NCI-H1694 (cell line): ENCODE measurements at regions not wholly inside any gene's neighbourhood (a gene's known extent, or its start where the extent isn't known, plus 50 kb on each side); places are given as distances from the start of the nearest gene placed in this dataset.
"Not testable (repeated sequence)": the region's sequence is repeated elsewhere in the genome, so short reads cannot be mapped to it uniquely, and the experiment has no call there.

Experiments
- DNase-seq: peaks from one replicate; lab custom pipeline; 2025; lab: John Stamatoyannopoulos, UW

DNA sequence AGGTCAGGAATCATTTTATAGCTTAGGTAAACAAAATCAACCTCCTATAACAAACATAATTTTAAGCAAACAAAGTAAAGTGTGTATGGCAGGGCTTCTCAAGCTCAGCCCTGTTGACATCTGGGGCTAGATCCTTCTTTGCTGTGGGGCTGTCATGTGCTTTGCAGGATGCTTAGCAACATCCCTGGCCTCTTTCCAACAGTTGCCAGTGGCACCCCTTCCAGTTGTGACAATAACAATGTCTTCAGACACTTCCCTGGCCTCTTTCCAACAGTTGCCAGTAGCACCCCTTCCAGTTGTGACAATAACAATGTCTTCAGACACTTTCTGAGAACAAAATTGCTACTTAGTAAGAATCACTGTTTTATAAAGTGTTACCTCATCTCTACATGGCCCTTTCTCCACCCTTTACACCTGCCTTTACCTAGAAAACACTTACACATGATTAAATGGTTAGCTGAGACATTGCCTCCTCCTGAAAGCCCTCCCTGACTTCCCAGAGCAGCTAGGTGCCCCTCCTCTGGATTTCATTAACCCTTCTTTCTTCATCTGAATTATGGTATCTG, 194.0 kb upstream of the LMCD1 start:
- no peak for DNase-seq

DNA sequence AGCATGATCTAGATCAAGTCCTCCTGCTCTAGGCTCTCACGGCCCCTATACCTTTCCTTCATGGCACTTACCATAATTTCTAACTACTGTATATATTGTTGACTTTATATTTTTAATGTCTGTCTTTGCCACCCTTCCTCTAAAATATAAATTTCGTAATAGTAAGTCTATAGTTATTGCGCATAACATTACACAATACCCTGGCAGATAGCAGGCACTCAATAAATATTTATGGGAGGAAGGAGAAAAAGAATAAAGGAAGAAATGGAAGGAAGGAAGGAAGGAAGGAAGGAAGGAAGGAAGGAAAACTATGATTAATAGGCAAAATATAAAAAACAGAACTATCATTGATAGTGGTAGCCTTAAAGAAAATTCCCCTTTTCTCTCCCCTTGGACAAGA, 190.3 kb upstream of the LMCD1 start:
- DNase-seq = no peak

DNA sequence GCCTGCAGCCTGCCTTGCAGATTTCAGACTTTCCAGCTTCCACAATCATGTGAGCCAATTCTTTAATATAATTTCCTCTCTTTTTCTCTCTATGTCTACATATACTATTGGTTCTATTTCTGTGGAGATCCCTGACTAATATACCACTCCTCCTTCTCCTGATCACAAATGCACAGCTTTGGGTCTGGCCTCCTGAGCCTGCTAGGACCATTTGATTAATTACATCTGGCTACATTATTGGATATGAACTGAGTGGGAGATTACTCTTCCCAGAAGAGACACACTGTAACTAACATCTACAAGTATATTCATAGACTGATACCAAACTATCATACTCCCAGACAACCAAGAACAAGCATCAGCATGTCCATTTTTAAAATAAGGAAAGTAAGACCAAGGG, 188.9 kb upstream of the LMCD1 start:
- DNase-seq = no peak

DNA sequence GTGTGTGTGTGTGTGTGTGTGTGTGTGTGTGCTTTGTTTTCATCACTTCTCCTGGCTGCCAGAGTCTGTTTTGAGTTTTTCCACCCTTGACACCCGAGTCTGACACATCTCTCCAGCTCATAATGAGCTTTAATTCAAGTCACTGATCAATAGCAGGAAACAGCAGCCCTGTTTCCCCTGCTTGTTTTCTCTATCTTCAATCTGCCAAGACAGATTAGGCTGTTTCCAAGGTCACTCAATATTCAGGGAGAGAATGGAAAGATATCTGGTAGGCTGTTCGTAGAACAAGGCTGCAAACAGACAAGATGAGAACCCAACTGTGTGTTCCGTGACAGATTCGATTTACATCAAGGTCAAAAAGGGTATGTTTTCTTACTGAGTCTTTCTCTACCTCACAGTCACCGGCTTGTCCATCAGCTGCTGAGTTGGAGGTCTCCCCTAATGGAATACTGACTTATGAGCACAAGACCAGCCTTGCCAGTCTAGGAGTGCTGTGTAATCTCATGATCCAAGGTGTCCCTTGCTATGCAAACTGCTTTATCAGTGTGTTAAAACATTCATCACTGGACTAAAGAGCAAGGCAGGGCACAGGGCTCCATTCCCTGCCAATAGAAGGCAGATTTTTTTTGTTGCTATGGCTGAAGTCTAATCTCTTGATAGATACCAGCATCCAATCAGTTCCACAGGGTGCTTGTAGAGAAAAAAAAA, 187.9 kb upstream of the LMCD1 start:
- no peak for DNase-seq

DNA sequence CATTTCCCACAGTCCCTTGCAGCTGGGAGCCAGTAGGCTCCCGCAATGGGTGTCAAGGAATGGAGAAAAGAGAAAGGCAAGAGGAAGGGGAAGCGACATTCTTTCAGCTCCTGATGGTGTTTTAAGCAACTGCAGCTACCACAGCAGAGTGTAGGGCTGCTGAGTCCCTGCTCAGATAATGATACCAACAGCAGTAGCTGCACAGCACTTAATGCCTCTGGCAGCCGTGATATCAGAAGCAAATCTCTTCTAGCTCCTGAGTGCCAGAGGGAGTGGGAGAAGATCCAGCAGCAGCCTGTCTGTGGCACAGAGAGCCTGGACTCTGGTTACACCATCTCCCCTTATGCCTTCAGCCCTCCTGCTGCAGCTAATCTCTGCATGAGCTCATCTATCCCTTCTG, 186.1 kb upstream of the LMCD1 start:
- not testable (repeated sequence) for DNase-seq

DNA sequence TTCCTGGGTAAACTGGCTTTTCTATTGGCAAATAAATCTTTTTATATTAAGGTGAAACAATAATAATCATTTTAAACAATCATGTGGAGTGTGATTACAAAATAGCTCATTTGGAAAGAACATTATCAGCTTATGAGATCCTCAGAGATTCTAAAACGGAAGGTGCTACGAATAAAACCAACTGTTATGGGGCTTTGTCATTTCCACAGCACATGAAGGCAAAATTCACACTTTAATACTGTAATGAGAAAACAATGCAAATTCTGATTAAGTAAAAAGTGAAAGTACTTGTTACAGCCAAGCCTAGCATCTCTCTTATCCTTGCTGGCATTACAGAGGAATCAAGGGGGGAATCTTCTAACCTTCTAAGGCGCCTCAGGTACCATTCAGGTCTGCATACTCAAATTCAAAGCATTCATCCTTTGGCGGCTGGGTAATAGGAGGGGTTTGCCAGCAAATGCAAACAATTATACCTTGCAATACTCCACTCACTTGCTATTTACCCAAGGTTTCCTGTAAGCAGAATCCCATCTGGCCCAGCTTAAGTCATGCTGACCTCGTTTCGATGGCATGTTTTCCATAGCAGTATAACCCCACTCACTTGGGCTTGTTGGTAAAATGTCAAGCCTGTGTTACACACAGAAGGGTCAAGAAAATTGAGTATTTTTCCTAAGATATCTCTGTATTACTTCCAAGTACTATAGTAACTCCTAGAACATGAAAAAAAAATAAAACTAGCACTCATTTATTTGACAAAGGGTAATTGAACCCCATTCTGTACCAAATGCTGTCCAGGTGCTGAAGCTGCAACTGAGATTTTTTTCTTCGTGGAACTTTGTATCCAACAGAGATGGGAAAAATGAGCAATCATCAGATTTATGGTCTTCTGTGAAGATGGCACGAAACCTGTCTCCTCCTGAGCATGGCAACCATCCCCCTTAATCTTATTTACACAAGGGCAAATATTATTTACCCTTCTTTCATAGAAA, 183.7 kb upstream of the LMCD1 start:
- no peak for DNase-seq

DNA sequence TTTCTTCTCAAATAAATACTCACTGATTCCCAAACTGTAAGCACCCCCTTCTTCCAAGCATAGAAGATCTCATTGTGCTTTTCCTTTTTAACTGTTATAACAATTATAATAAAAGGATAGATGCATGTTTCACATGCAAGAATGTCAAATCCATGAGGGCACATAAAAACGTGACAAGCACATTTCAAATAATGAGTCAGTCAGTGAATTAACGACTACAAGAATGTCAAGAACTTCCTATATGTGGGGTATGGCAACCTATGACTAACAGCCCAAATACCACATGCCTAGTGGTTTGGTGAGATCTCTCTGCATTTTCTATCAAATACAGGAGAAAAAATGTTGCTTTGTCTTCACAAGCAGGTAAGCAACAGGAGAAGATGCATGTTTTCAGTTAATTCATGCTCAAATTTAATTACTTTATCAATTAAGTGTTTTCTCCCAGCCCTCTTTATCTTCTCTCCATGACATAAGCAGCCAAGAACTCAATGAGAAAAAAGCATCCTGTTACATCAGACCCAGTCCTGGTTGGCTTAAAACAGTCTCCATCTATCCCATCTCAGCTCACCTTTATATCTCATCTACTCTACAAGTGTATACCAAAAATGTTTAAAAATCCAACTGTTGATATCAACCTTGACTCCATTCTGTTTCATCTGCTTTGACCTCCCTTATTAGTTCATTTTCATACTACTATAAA, 181.5 kb upstream of the LMCD1 start:
- no peak for DNase-seq

DNA sequence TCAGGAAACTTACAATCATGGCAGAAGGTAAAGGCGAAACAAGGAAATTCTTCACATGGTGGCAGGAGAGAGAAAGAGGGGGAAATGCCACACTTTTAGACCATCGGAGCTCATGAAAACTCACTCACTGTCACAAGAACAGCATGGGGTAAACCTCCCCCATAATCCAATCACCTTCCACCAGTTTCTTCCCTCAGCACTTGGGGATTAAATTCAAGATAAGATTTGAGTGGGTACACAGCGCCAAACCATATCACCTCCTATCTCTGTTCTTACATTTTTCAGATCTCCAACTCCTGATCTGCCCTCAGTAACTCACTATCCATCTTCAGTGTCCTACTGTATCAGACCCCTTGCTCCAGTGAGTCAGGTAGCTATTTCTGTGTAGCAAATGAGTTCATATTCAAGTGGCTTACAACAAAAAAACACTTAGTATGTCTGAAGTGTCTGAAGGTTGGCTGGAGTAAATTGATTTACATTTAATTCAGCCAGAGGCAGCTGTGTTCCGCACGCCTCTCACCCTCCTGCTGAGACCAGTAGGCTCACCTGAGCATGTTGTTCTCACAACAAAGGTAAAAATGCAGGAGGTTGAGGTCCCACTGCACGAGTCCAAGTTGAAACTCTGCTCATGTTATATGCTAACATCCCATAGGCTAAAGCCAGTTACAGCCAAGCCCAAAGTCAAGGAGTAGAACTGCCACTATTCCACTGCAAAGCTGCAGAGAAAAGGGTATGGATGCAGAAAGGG, 180.7 kb upstream of the LMCD1 start:
- no peak for DNase-seq

DNA sequence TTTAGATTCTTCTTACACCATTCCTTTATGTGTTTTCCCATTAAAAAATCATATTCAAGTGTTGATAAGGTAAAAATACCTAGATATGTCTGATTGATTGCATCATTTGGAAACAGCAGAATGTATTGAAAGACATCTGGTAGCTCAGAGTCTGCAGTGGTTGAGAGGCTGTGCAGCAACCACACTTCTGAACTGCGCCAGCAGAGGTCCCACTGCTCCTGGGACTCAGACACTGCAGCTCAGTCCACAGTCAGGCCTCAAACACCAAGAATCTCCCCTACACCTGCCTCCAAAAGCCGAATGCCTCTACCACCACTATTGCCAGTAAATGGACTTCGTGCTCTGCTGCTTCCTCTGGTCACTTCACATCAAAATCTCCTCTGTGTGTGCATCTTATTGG, 176.9 kb upstream of the LMCD1 start:
- DNase-seq = no peak

DNA sequence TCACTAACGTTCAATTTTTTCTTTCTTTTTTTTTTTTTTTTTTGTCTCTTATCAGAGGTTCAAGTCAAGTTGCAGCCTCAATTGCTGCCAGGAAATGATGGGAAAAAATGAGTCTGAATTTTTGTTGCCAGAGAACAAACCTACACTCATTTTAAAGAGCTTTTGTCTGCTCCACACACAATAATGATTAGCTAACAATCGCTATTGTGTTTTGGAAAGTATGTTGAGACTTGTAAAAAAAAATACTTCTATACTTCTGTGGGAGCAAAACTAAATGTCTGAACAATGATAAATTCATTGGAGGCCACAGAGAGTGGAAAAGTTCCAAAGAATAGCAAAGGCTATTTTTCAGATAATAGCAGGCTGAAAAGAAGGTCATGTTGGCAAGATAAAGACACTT, 176.3 kb upstream of the LMCD1 start:
- no peak for DNase-seq

DNA sequence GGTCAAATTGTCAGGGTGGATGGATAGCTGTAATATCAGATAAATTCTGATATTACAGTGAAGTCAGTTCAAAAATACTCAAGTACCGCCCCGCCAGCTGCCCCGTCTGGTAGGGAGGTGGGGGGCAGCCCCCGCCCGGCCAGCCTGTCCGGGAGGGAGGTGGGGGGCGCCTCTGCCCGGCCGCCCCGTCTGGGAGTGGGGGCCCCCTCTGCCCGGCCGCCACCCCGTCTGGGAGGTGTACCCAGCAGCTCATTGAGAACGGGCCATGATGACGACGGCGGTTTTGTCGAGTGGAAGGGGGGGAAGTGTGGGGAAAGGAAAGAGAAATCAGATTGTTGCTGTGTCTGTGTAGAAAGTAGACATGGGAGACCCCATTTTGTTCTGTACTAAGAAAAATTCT, 175.8 kb upstream of the LMCD1 start:
- not testable (repeated sequence) for DNase-seq

DNA sequence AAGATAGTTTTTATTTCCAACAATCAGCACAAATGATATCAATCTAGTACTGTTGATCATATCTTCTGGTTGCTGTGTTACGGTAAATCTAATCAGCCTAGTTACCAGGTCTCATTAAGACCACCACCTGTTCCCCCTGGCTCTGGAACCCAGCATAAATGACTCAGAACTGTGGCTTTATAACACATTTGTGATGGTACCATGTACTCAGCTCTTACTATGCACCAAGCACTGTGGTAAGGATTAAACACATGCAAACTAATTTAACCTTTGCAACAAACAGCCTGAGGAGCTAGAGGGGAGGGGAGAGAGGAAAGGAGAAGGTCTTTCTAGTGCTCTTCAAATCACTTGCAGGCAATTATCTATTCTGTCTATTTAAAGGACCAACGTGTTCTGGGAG, 173.9 kb upstream of the LMCD1 start:
- no peak for DNase-seq

DNA sequence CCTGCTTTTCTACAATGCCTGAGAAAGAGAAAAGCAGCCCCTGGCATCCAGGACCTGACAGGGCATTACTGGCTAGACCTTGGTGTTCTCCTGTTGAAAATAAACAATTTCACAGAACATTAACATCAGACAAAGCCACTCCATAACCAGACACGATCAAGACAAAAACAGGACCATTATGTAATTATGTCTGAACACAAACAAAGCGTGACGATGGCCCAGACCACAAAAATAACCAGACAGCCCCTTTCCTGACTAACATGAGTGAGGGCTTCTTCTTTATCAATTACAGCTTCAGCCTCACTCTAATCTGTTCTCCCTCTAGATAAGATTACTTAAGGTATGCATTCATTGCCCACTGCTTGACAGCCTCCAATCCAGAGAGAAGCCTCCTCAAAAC, 172.7 kb upstream of the LMCD1 start:
- no peak for DNase-seq

DNA sequence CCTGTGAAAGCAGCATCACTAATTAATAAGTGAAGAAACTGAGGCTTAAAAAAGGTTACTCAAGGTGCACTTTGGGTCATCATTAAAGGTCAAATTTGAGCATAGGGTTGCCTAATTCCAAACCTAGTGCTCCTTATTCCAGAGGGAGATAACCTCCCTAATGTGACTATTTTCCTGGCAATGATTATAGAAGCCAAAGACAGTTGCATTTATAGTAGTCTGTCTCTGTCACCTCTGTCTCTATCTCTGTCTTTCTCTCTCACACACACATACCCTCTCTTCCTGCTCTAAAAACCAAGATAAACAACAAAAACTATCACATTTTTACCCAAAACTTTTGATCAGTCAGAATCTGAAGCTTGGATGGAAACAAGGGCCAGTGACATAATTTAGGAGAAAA, 172.0 kb upstream of the LMCD1 start:
- DNase-seq = no peak

DNA sequence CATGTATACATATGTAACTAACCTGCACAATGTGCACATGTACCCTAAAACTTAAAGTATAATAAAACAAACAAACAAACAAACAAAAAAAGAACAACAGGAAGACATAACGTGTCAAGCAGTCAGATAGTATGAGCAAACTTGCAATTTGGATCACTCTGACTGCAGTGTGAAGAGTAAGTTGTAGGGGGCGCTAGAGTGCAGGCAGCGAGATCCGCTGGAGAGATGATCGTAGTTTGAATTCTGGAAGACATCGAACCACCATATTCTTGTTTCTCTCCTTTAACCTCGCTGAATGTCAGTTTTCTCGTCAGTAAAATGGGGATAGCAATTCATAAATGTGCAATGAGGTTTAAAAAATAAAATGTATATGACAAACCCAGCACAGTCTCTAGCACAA, 165.2 kb upstream of the LMCD1 start:
- no peak for DNase-seq

DNA sequence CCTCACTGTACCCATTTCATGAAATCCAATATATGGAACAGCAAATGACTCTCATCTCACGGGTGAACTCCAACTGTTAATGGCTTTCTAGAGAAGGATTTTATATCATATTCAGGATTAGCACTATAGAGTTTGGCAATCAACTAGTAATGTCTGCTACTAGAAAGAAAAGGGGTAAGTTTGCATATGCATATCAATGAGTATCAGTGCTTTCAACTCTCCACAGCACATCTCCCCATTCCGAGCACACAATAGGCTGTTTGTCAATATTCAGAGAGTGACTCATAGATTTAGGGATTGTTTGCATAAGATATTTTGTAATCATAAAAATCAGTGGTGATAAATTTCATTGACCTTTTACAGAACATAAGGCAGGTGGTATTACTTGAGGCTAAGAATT, 163.2 kb upstream of the LMCD1 start:
- DNase-seq = no peak

DNA sequence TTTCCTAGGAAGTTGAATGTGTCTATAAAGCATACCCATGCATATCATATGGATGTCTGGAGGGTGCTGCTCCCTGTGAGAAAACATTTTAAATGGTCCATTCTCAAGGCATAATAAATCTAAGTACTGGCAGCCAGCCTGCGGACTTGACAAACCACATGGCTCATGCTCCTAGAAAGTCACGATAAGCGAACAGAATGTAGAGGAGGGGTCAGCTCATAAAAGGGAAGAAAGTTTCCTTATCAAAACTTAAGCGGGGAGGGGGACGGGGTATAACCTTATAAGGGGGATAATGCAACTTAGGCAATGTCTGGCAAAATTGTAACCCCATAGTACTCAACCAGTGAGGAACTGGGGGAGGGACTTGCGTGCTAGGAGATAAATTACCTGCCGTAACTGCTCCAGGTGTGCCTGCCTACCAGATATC, 159.8 kb upstream of the LMCD1 start:
- no peak for DNase-seq

DNA sequence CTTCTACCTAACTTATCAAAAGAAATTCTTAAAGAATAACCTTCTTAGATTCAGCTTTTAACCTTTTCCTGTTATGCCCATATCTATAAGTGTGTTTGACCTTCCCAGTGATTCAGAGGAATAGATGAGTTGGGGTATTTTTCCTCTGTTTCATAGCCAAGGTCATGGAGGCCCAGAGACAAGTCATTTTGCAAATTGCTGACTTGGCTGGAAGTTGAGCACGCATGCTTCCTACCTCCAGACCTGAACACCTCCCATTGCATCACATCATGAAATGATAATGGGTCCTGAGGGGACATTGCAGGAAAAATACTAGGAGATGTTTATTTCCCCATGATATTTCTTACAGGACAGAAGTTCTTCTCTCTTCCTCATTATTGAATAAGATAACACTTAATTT, 158.6 kb upstream of the LMCD1 start:
- DNase-seq = no peak

DNA sequence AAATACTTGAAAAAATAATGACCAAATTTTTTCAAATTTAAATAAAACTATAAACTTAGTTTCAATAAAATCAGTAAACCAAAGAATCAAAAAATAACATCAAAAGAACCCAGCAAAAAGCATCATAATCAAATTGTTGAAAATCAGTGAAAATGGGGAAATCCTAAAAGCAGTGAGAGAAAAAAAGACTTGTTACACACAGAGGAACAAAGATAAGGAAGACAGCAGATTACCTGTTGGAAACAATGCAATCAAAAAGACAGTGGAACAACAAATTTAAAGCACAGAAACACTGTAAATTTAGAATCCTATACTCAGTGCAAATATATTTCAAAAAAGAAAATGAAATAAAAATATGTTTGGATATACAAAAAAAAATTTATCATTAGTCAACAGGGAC, 156.2 kb upstream of the LMCD1 start:
- no peak for DNase-seq

DNA sequence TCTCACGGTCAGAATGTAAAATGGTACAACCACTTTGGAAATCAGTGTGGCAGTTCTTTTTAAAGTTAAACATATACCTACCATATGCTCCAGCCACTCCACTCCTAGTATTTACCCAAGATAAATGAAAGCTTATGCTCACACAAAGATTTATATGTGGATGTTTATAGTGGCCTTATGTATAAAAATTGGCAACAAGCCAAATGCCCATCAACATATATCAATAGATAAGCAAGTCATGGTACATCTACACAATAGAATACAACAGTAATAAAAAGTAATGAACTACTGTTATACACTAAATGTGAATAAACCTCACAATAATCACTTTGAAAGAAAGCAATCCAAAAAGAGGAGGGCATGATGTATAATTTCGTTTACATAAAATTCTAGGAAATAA, 153.5 kb upstream of the LMCD1 start:
- no peak for DNase-seq

DNA sequence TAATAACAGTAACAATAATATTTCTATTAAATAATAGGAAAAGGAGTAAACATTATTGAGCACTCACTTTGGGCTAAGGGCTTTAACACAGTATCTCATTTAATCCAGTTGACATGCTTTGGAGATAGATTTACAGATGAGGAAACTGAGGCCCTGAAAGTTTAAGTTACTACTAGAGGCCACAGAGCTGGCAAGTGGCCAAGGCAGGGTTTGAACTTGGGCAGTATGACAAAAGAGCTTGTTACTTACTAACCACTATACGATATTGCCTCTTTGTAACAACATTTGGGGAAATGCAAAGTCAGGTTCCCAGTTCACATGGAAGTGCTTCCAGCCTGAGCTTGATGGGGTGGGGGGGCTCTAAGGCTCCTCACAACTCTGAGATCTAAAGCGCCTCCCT, 149.1 kb upstream of the LMCD1 start:
- DNase-seq = no peak

DNA sequence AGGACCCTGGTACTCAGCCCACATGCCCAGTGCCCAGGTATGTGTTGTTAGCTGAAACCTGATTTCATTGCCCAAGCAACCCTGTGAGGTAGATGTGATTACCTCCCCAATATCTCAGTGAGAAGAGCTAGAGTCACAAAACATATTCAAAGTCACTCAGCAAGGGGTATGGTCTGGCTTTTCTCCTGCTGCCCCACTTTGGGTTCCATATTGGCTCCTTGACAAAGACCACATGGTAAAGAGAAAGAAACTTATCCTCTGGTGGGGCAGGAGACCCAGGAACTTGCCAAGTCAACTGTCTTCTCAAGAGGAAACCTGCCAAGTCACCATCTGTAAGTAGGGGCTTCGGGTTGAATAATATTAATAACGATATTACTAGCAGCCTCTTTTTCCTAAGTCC, 148.3 kb upstream of the LMCD1 start:
- DNase-seq = no peak
